GM12873 (cell line): ENCODE measurements at regions not wholly inside any gene's neighbourhood (a gene's known extent, or its start where the extent isn't known, plus 50 kb on each side); places are given as distances from the start of the nearest gene placed in this dataset.

ENCODE experiments used
- CTCF ChIP-seq: IDR thresholded peaks from 2 replicates; pipeline ENCODE4 v1.5.1; 2012; ENCODE audit warnings: low read depth, mild to moderate bottlenecking, moderate library complexity, low read length, control low read depth; ENCODE audit not compliant: insufficient read depth; ENCODE audit errors: missing control alignments

- TF ChIP-seq CTCF, result no peak
Observed at GRCh38 chr12:126879842-126880241, 1387.1 kb upstream of the TMEM132C start.

- no peak for TF ChIP-seq CTCF
Observed at GRCh38 chr12:126883697-126884096, 1383.3 kb upstream of the TMEM132C start.

GRCh38 chr12:126889501-126889900, 1377.5 kb upstream of the TMEM132C start:
- no peak for TF ChIP-seq CTCF

- TF ChIP-seq CTCF, result no peak
Observed at GRCh38 chr12:126890097-126890496, 1376.9 kb upstream of the TMEM132C start.

GRCh38 chr12:126891789-126892188, 1375.2 kb upstream of the TMEM132C start:
- no peak for TF ChIP-seq CTCF

- TF ChIP-seq CTCF, result no peak
Observed at GRCh38 chr12:126895951-126896913, 1370.7 kb upstream of the TMEM132C start.

GRCh38 chr12:126897102-126897501, 1369.9 kb upstream of the TMEM132C start:
- TF ChIP-seq CTCF, result no peak
